ENCODE measurements at regions not wholly inside any gene's neighbourhood (a gene's known extent, or its start where the extent isn't known, plus 50 kb on each side); places are given as distances from the start of the nearest gene placed in this dataset.

DNA sequence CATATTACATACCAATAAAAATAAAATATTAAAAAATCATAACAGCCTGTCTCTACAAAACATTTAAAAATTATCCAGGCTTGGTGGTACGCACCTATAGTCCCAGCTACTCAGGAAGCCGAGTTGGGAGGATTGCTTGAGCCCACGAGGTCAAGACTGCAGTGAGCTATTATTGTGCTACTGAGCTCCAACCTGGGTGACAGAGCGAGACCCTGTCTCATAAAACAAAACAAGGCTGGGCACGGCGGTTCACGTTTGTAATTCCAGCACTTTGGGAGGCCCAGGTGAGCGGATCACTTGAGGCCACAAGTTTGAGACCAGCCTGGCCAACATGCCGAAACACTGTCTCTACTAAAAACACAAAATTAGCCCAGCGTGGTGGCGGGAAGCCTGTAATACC lies 52.2 kb upstream of the LSM14A start:
- ATAC-seq (replicated peaks), result no peak
- H3K4me3 Mint-ChIP-seq, result no peak overlapping the region
- no peaks in the 10 kb centered on the region for H3K9me3 Mint-ChIP-seq
- no peaks in the 10 kb centered on the region for H3K4me1 Mint-ChIP-seq
- H3K36me3 Mint-ChIP-seq (ENCODE audit: low read depth), result no peaks in the 10 kb centered on the region
- H3K27me3 Mint-ChIP-seq, result peaks cover 4% of the 10 kb centered on the region
- no peak overlapping the region for H3K27ac Mint-ChIP-seq

DNA sequence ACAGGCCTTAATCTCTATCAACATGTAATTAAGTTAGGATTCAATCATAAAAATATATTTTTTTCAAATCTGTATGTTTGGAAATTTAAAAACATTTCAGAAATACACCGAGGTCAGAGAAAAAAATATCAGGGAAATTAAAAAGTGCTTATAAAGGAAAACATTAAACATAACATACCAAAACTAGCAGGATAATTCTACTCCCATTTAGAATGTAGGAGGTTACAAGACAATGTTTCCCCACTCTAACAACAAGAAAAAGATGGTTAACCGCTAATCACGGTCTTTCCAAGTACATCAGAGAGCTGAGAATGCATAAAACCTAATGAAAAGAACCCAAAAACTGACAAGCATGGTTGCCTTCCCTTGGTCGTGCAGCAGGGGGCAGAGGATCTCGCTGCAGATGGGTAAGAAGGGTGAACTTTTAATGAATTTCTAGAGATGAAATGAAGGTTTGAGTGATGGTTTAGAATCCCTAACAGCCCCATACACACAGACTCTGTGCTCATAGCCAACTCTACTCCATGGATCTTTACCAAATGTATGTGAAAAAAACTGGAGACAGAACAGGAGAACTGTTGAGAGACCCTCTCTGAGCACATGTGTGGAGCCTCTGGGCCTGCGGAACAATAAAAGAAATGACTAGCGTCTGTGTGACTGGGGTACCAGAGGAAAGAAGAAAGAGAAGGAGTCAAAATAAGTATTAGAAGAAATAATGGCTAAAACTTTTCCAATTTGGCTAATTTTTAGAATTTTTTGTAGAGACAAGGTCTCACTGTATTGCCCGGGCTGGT lies 51.3 kb upstream of the LSM14A start:
- Mint-ChIP-seq H3K27ac (no peak overlapping the region), H3K27me3 (no peaks in the 10 kb centered on the region), H3K4me1 (no peaks in the 10 kb centered on the region), H3K4me3 (no peak overlapping the region), H3K36me3 (ENCODE audit: low read depth) (no peaks in the 10 kb centered on the region), H3K9me3 (no peaks in the 10 kb centered on the region)
- peak; percentile 78 for ATAC-seq (replicated peaks)

Measured in activated T-helper 17 cell treated with anti-CD3 and anti-CD28 coated beads, Interleukin-2, amount 50 U/mL, for 72 hours (primary cell).